GM21576 (cell line): ENCODE measurements at regions not wholly inside any gene's neighbourhood (a gene's known extent, or its start where the extent isn't known, plus 50 kb on each side); places are given as distances from the start of the nearest gene placed in this dataset.

Experiments used
- ATAC-seq: cut with Tn5 transposase; IDR thresholded peaks from one replicate; pipeline ENCODE4 v1.9.1; 2021; ENCODE audit warnings: mild to moderate bottlenecking, moderate library complexity; ENCODE audit not compliant: unreplicated experiment

GRCh38 chr6:133630651-133631050, 258.3 kb upstream of the TCF21 start:
- no peak for ATAC-seq

GRCh38 chr6:133631421-133631820, 257.5 kb upstream of the TCF21 start:
- no peak for ATAC-seq

- ATAC-seq: no peak
Observed at GRCh38 chr6:133632206-133632605, 256.7 kb upstream of the TCF21 start.

GRCh38 chr6:133632906-133633305, 256.0 kb upstream of the TCF21 start:
- no peak for ATAC-seq

GRCh38 chr6:133634474-133634873, 254.4 kb upstream of the TCF21 start:
- ATAC-seq: no peak

GRCh38 chr6:133635447-133635846, 253.5 kb upstream of the TCF21 start:
- no peak for ATAC-seq

- ATAC-seq: no peak
Observed at GRCh38 chr6:133637436-133637835, 251.5 kb upstream of the TCF21 start.

- ATAC-seq: no peak
Observed at GRCh38 chr6:133637874-133638273, 251.0 kb upstream of the TCF21 start.

GRCh38 chr6:133641104-133641503, 247.8 kb upstream of the TCF21 start:
- no peak for ATAC-seq

- no peak for ATAC-seq
Observed at GRCh38 chr6:133644548-133644891, 244.4 kb upstream of the TCF21 start.

- no peak for ATAC-seq
Observed at GRCh38 chr6:133644892-133645619, 243.9 kb upstream of the TCF21 start.

- no peak for ATAC-seq
Observed at GRCh38 chr6:133645966-133646740, 242.8 kb upstream of the TCF21 start.

- ATAC-seq: no peak
Observed at GRCh38 chr6:133648581-133648980, 240.3 kb upstream of the TCF21 start.

- no peak for ATAC-seq
Observed at GRCh38 chr6:133671376-133671775, 217.5 kb upstream of the TCF21 start.

GRCh38 chr6:133673056-133673455, 215.9 kb upstream of the TCF21 start:
- no peak for ATAC-seq

- no peak for ATAC-seq
Observed at GRCh38 chr6:133674661-133675060, 214.3 kb upstream of the TCF21 start.

GRCh38 chr6:133680994-133681393, 207.9 kb upstream of the TCF21 start:
- ATAC-seq: no peak

- ATAC-seq: no peak
Observed at GRCh38 chr6:133681891-133682290, 207.0 kb upstream of the TCF21 start.

- ATAC-seq: no peak
Observed at GRCh38 chr6:133682506-133683307, 206.2 kb upstream of the TCF21 start.

GRCh38 chr6:133683308-133683580, 205.7 kb upstream of the TCF21 start:
- ATAC-seq: no peak

GRCh38 chr6:133683606-133684005, 205.3 kb upstream of the TCF21 start:
- ATAC-seq: no peak
